IMR-90 (cell line): ENCODE measurements at regions not wholly inside any gene's neighbourhood (a gene's known extent, or its start where the extent isn't known, plus 50 kb on each side); places are given as distances from the start of the nearest gene placed in this dataset.

Experiments used
- ATAC-seq: fragments of 200-7000 bp; cut with Tn5 transposase; 2 replicates; pipeline ENCODE4 v1.9.1; 2020; ENCODE audit warnings: low read depth, mild to moderate bottlenecking, moderate library complexity
- BruUV-seq: library from RNA; stranded (reverse); fragments of 400-500 nt; replicated peaks from 2 replicates; lab custom pipeline; 2021; lab: Mats Ljungman, UMichigan
- CTCF ChIA-PET: fragments of 300-600 bp; formaldehyde crosslinking; extraction: SDS; loops from one replicate; lab custom pipeline; 2021; ENCODE audit warnings: antibody characterized with exemption; lab: Yijun Ruan, JAX
- POLR2A ChIA-PET: fragments of 300-600 bp; sonication (Branson Sonifier 250); formaldehyde crosslinking; loops from one replicate; lab custom pipeline; 2022; ENCODE audit warnings: antibody characterized with exemption; ENCODE audit not compliant: unreplicated experiment; lab: Charles Lee
- DNase-seq: peaks from one replicate; pipeline ENCODE4 v3.0.0; 2013
- H2AFZ ChIP-seq: replicated peaks from 2 replicates; pipeline ENCODE3; 2013; ENCODE audit warnings: low read length, mild to moderate bottlenecking; ENCODE audit not compliant: poor library complexity
- H2AK5ac ChIP-seq: 2 replicates; pipeline ENCODE4 v1.6.1; 2013; ENCODE audit warnings: low read depth, low read length, inconsistent platforms
- H2AK9ac ChIP-seq: replicated peaks from 2 replicates; pipeline ENCODE3; 2013; ENCODE audit warnings: mild to moderate bottlenecking, low read depth, low read length, moderate library complexity; ENCODE audit not compliant: poor library complexity
- H2BK120ac ChIP-seq: 2 replicates; pipeline ENCODE4 v1.6.1; 2013; ENCODE audit warnings: low read depth, low read length, inconsistent platforms
- H2BK15ac ChIP-seq: 3 replicates; pipeline ENCODE4 v1.6.1; 2013; ENCODE audit warnings: low read depth, low read length, inconsistent platforms
- H2BK20ac ChIP-seq: 2 replicates; pipeline ENCODE4 v1.6.1; 2013; ENCODE audit warnings: low read depth, mild to moderate bottlenecking, inconsistent platforms, low read length, moderate library complexity
- H2BK5ac ChIP-seq: 2 replicates; pipeline ENCODE4 v1.6.1; 2013; ENCODE audit warnings: mild to moderate bottlenecking, low read depth, low read length, inconsistent platforms; ENCODE audit not compliant: poor library complexity, severe bottlenecking
- H3K14ac ChIP-seq: replicated peaks from 2 replicates; pipeline ENCODE4 v1.6.1; 2013; ENCODE audit warnings: low read depth, low read length, inconsistent platforms
- H3K18ac ChIP-seq: 2 replicates; pipeline ENCODE4 v1.6.1; 2013; ENCODE audit warnings: low read depth, low read length, control low read depth
- H3K23ac ChIP-seq: 2 replicates; pipeline ENCODE4 v1.6.1; 2013; ENCODE audit warnings: low read depth, low read length, inconsistent platforms
- H3K27ac ChIP-seq: 2 replicates; pipeline ENCODE4 v1.5.1; 2013; ENCODE audit warnings: mild to moderate bottlenecking, control low read depth, low read length; ENCODE audit not compliant: insufficient read depth
- H3K27me3 ChIP-seq: 2 replicates; pipeline ENCODE4 v1.6.1; 2013; ENCODE audit warnings: low read length; ENCODE audit not compliant: control insufficient read depth, insufficient read depth
- H3K36me3 ChIP-seq: 2 replicates; pipeline ENCODE4 v1.6.1; 2013; ENCODE audit warnings: low read length, mixed read lengths; ENCODE audit not compliant: control insufficient read depth, insufficient read depth
- H3K4ac ChIP-seq: 2 replicates; pipeline ENCODE4 v1.6.1; 2013; ENCODE audit warnings: low read depth, low read length, inconsistent platforms
- H3K4me1 ChIP-seq: 2 replicates; pipeline ENCODE4 v1.6.1; 2013; ENCODE audit warnings: low read length, mixed read lengths; ENCODE audit not compliant: control insufficient read depth, insufficient read depth
- H3K4me2 ChIP-seq: 2 replicates; pipeline ENCODE4 v1.6.1; 2013; ENCODE audit warnings: low read depth, mild to moderate bottlenecking, control low read depth, low read length, moderate library complexity
- H3K4me3 ChIP-seq: 2 replicates; pipeline ENCODE4 v1.5.1; 2013; ENCODE audit warnings: low read depth, mild to moderate bottlenecking, control low read depth, low read length, moderate library complexity; ENCODE audit not compliant: insufficient read depth
- H3K56ac ChIP-seq: 2 replicates; pipeline ENCODE4 v1.6.1; 2013; ENCODE audit warnings: low read length, inconsistent platforms; ENCODE audit not compliant: insufficient read depth; ENCODE audit errors: extremely low read depth
- H3K79me1 ChIP-seq, 2 experiments: 2 replicates each; pipeline ENCODE4 v1.6.1; 2013; ENCODE audit warnings: low read length in 2 of 2, inconsistent platforms in 1 of 2, low read depth in 1 of 2
- H3K9ac ChIP-seq: 2 replicates; pipeline ENCODE4 v1.6.1; 2013; ENCODE audit warnings: low read depth, low read length, control low read depth
- H3K9me1 ChIP-seq: 2 replicates; pipeline ENCODE4 v1.6.1; 2013; ENCODE audit warnings: low read length, inconsistent platforms; ENCODE audit not compliant: insufficient read depth
- H3K9me3 ChIP-seq: 2 replicates; pipeline ENCODE4 v1.6.1; 2013; ENCODE audit warnings: low read length; ENCODE audit not compliant: control insufficient read depth, insufficient read depth
- H4K20me1 ChIP-seq: 2 replicates; pipeline ENCODE4 v1.6.1; 2013; ENCODE audit warnings: low read length, inconsistent platforms; ENCODE audit not compliant: insufficient read depth
- H4K5ac ChIP-seq: 2 replicates; pipeline ENCODE4 v1.6.1; 2013; ENCODE audit warnings: mild to moderate bottlenecking, low read depth, low read length, control low read depth
- H4K8ac ChIP-seq, 2 experiments: 2 replicates each; pipeline ENCODE4 v1.6.1; 2013; ENCODE audit warnings: low read depth in 2 of 2, low read length in 2 of 2, control low read depth in 1 of 2, inconsistent platforms in 1 of 2
- H4K91ac ChIP-seq: 2 replicates; pipeline ENCODE4 v1.6.1; 2013; ENCODE audit warnings: low read depth, low read length, inconsistent platforms; ENCODE audit not compliant: insufficient read depth
- BHLHE40 ChIP-seq: fragments of 150-350 bp; IDR thresholded peaks from 2 replicates; pipeline ENCODE4 v1.6.1; 2016; ENCODE audit warnings: mild to moderate bottlenecking, low read depth, low read length
- CEBPB ChIP-seq: IDR thresholded peaks from 2 replicates; pipeline ENCODE4 v1.6.1; 2012; ENCODE audit warnings: low read depth, low read length, improper control_type of control experiment
- CHD1 ChIP-seq: IDR thresholded peaks from 2 replicates; pipeline ENCODE4 v1.6.1; 2012; ENCODE audit warnings: low read depth, low read length, improper control_type of control experiment
- CTCF ChIP-seq: conservative IDR thresholded peaks from 2 replicates; pipeline ENCODE4 v1.5.1; 2012; ENCODE audit warnings: mild to moderate bottlenecking, low read depth, low read length, improper control_type of control experiment
- FOS ChIP-seq: fragments of 150-350 bp; IDR thresholded peaks from 2 replicates; pipeline ENCODE4 v1.6.1; 2016; ENCODE audit warnings: low read depth, low read length
- MAFK ChIP-seq: IDR thresholded peaks from 2 replicates; pipeline ENCODE4 v1.6.1; 2012; ENCODE audit warnings: low read depth, low read length, improper control_type of control experiment
- MAZ ChIP-seq: IDR thresholded peaks from 2 replicates; pipeline ENCODE4 v1.6.1; 2012; ENCODE audit warnings: low read depth, mild to moderate bottlenecking, low read length, improper control_type of control experiment, moderate library complexity, borderline replicate concordance
- MXI1 ChIP-seq: IDR thresholded peaks from 2 replicates; pipeline ENCODE4 v1.6.1; 2012; ENCODE audit warnings: low read depth, mild to moderate bottlenecking, low read length, moderate library complexity, borderline replicate concordance
- NFE2L2 ChIP-seq: fragments of 150-350 bp; IDR thresholded peaks from 2 replicates; pipeline ENCODE4 v1.6.1; 2016; ENCODE audit warnings: low read depth, mild to moderate bottlenecking, low read length
- POLR2A ChIP-seq: IDR thresholded peaks from 2 replicates; pipeline ENCODE4 v1.6.1; 2012; ENCODE audit warnings: mild to moderate bottlenecking, low read depth, low read length
- RAD21 ChIP-seq: IDR thresholded peaks from 2 replicates; pipeline ENCODE4 v1.6.1; 2012; ENCODE audit warnings: low read length, improper control_type of control experiment
- RCOR1 ChIP-seq: IDR thresholded peaks from 2 replicates; pipeline ENCODE4 v1.6.1; 2012; ENCODE audit warnings: mild to moderate bottlenecking, low read length, improper control_type of control experiment; ENCODE audit not compliant: insufficient replicate concordance
- RFX5 ChIP-seq: IDR thresholded peaks from 2 replicates; pipeline ENCODE4 v1.8.0; 2012; ENCODE audit warnings: low read depth, mild to moderate bottlenecking, low read length, moderate library complexity
- SMC3 ChIP-seq: fragments of 150-350 bp; IDR thresholded peaks from 2 replicates; pipeline ENCODE4 v1.6.1; 2016; ENCODE audit warnings: low read depth, mild to moderate bottlenecking, antibody characterized with exemption, low read length, moderate library complexity
- WGBS, 2 experiments: methylation state at CpG; one replicate each; pipeline versions ENCODE4 v1.1.5 to v1.1.7; 2013; ENCODE audit warnings: missing lambda C conversion rate in 2 of 2; ENCODE audit not compliant: insufficient read length in 1 of 2; ENCODE audit errors: extremely low coverage in 2 of 2; 5-methylcytosine and 5-hydroxymethylcytosine counted together
- dilution Hi-C: fragments of 300-500 bp; cut with HindIII; formaldehyde crosslinking; loops from one replicate; pipeline ENCODE4 v1.14.3; 2018; ENCODE audit warnings: low sequenced_read_pairs; ENCODE audit not compliant: unreplicated experiment
- in situ Hi-C: fragments of 300-500 bp; cut with MboI; formaldehyde crosslinking; loops from 3 replicates; pipeline ENCODE4 v1.14.3; 2019; ENCODE audit warnings: low sequenced_read_pairs, inconsistent platforms, mixed read lengths
- intact Hi-C: fragments of 100-400 bp; cut with micrococcal nuclease; formaldehyde crosslinking; loops from 2 replicates; pipeline ENCODE4 v1.10.0; 2022
- TF ChIP-seq, protein P1 (sequence below): fragments of 150-350 bp; IDR thresholded peaks from 2 replicates; pipeline ENCODE4 v1.6.1; 2017; ENCODE audit warnings: mild to moderate bottlenecking, antibody characterized with exemption, low read length, low read depth
- TF ChIP-seq, protein P2 (sequence below): fragments of 150-350 bp; IDR thresholded peaks from 2 replicates; pipeline ENCODE4 v1.6.1; 2016; ENCODE audit warnings: low read depth, mild to moderate bottlenecking, low read length, moderate library complexity, borderline replicate concordance

DNA sequence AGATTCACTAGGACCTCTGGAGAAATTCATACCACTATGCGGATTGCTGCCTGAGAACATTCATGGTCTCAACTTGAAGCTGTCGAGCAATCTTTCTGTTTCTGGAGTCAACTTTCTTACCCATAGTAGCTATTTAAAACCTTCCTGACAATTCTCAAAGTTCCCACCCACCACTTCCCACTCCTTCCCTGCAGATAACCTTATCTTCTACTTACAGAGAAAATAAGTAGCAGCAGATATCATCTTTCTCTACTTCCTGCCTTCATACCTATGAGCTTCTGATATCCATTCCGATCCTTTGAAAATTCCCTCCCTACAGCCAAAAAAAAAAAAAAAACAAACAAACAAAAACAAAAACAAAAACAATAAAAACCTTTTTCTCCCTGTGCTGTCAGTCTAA is 81.2 kb upstream of the CYRIA start:
- CTCF ChIA-PET: no interaction called here
- intact Hi-C loops: no loop called here
- Histone ChIP-seq H3K4ac (no peak overlapping the region), H2AFZ (no peak overlapping the region), H2BK15ac (no peak overlapping the region), H3K79me1 (no peaks in the 10 kb centered on the region), H3K56ac (no peak overlapping the region), H3K36me3 (no peaks in the 10 kb centered on the region), H3K9ac (no peak overlapping the region), H2AK5ac (no peak overlapping the region), H3K27me3 (no peaks in the 10 kb centered on the region), H2BK120ac (no peak overlapping the region), H3K4me3 (no peak overlapping the region), H2BK5ac (no peak overlapping the region), H3K9me3 (no peaks in the 10 kb centered on the region), H3K27ac (no peak overlapping the region), H4K5ac (no peak overlapping the region), H3K18ac (no peak overlapping the region), H3K23ac (no peak overlapping the region), H4K20me1 (no peaks in the 10 kb centered on the region), H3K4me1 (no peaks in the 10 kb centered on the region), H3K4me2 (no peak overlapping the region), H3K14ac (no peak overlapping the region), H2AK9ac (no peak overlapping the region), H3K9me1 (no peaks in the 10 kb centered on the region), H4K91ac (no peak overlapping the region), H2BK20ac (no peak overlapping the region), H4K8ac (no peak overlapping the region)
- no peak for TF ChIP-seq CHD1
- TF ChIP-seq MXI1: no peak
- TF ChIP-seq RCOR1: no peak
- TF ChIP-seq CEBPB: no peak
- no peak for TF ChIP-seq RAD21
- TF ChIP-seq CTCF: no peak
- no peak for TF ChIP-seq SMC3
- TF ChIP-seq MAFK: no peak
- TF ChIP-seq, protein P1, sequence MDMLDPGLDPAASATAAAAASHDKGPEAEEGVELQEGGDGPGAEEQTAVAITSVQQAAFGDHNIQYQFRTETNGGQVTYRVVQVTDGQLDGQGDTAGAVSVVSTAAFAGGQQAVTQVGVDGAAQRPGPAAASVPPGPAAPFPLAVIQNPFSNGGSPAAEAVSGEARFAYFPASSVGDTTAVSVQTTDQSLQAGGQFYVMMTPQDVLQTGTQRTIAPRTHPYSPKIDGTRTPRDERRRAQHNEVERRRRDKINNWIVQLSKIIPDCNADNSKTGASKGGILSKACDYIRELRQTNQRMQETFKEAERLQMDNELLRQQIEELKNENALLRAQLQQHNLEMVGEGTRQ: no peak
- no peak for TF ChIP-seq FOS
- TF ChIP-seq MAZ: no peak
- TF ChIP-seq, protein P2, sequence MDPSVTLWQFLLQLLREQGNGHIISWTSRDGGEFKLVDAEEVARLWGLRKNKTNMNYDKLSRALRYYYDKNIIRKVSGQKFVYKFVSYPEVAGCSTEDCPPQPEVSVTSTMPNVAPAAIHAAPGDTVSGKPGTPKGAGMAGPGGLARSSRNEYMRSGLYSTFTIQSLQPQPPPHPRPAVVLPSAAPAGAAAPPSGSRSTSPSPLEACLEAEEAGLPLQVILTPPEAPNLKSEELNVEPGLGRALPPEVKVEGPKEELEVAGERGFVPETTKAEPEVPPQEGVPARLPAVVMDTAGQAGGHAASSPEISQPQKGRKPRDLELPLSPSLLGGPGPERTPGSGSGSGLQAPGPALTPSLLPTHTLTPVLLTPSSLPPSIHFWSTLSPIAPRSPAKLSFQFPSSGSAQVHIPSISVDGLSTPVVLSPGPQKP: no peak
- no peak for TF ChIP-seq NFE2L2
- no peak for TF ChIP-seq RFX5
- no peak for TF ChIP-seq BHLHE40
- no peak for TF ChIP-seq POLR2A
- dilution Hi-C loops: no loop called here
- no TSS peak for BruUV-seq
- in situ Hi-C loops: no loop called here
- DNase-seq: no peak
- POLR2A ChIA-PET: no interaction called here
- WGBS, 2 experiments: 20% methylated on average over 1 of the region's 3 CpGs; no CpG with 5 or more reads in 1 of the 2 experiments
- no peak for ATAC-seq
